ENCODE measurements at regions not wholly inside any gene's neighbourhood (a gene's known extent, or its start where the extent isn't known, plus 50 kb on each side); places are given as distances from the start of the nearest gene placed in this dataset.

- BruUV-seq (replicated peaks), result no TSS peak
Observed at GRCh38 chr18:26631135-26631534, 82.8 kb upstream of the KCTD1 start.

GRCh38 chr18:26630596-26630995, 82.2 kb upstream of the KCTD1 start:
- 47% methylated on average over 4 of the region's 4 CpGs for WGBS (ENCODE audit: low lambda C conversion rate)
- no peak for TF ChIP-seq ZNF883 (CRISPR knock-in tag; IDR thresholded peaks at IDR 0.05; ENCODE audit: not compliant biosample characterization)
- TF ChIP-seq CAMTA2 (CRISPR knock-in tag; IDR thresholded peaks at IDR 0.05; ENCODE audit: borderline replicate concordance), result no peak
- no peak for TF ChIP-seq FOXA3 (CRISPR knock-in tag; IDR thresholded peaks at IDR 0.05)
- no peak for TF ChIP-seq RBAK (CRISPR knock-in tag; IDR thresholded peaks at IDR 0.05)
- TF ChIP-seq ZFP91 (CRISPR knock-in tag; IDR thresholded peaks at IDR 0.05; ENCODE audit: borderline replicate concordance), result no peak
- TF ChIP-seq FOXA1 (IDR thresholded peaks at IDR 0.05), result no peak
- TF ChIP-seq FOXA1 (CRISPR knock-in tag; IDR thresholded peaks at IDR 0.05), result no peak
- TF ChIP-seq SOX5 (CRISPR knock-in tag; IDR thresholded peaks at IDR 0.05; ENCODE audit: borderline replicate concordance), result no peak
- TF ChIP-seq KLF11 (CRISPR knock-in tag; IDR thresholded peaks at IDR 0.05), result no peak
- TF ChIP-seq EP300 (IDR thresholded peaks at IDR 0.05; ENCODE audit: low read depth in 2 of 2, low read length in 2 of 2), result no peak
- no peak for TF ChIP-seq EP300 (CRISPR knock-in tag; IDR thresholded peaks at IDR 0.05; ENCODE audit: borderline replicate concordance)
- no peak for TF ChIP-seq KLF12 (CRISPR knock-in tag; IDR thresholded peaks at IDR 0.05; ENCODE audit: borderline replicate concordance)
- TF ChIP-seq REXO4 (CRISPR knock-in tag; IDR thresholded peaks at IDR 0.05; ENCODE audit: borderline replicate concordance), result no peak
- no peak for TF ChIP-seq ZBTB2 (CRISPR knock-in tag; IDR thresholded peaks at IDR 0.05; ENCODE audit: low read depth)

More at GRCh38 chr18:26631135-26631534, 82.8 kb upstream of the KCTD1 start:
- intact Hi-C loops (cut with micrococcal nuclease; ENCODE audit: unreplicated experiment) (no loop called here), in situ Hi-C loops (cut with HindIII; ENCODE audit: extremely low pct_ligation_motif_present, low pct_unique_long_range_greater_than_20kb) (no loop called here)
- no peaks in the 10 kb centered on the region for H3K4me1 ChIP-seq (ENCODE audit: insufficient read depth, low read length)
- no peaks in the 10 kb centered on the region for H3K9me3 ChIP-seq (ENCODE audit: low read length)
- no peaks in the 10 kb centered on the region for H3K79me2 ChIP-seq (ENCODE audit: insufficient read depth, low read length)
- no peak overlapping the region for H3K9ac ChIP-seq (ENCODE audit: insufficient read depth, low read depth, low read length)
- H2AFZ ChIP-seq (ENCODE audit: low read length), result no peak overlapping the region
- no peak overlapping the region for H3K4me2 ChIP-seq (ENCODE audit: low read depth, low read length)
- ATAC-seq (no peak), FAIRE-seq (no peak), DNase-seq (ENCODE audit: low spot score) (no peak)
- H3K27me3 ChIP-seq (ENCODE audit: control insufficient read depth in 1 of 2, insufficient read depth in 2 of 2, low read length in 2 of 2), result peaks cover 0 to 11% of the 10 kb centered on the region in 2 experiments; a peak in 2 of 5 replicates
- H3K4me3 ChIP-seq (replicated peaks in 1 of 3; ENCODE audit: insufficient read depth in 1 of 3, low read depth in 2 of 3, low read length in 3 of 3), result no peak overlapping the region
- no peak overlapping the region for H3K27ac ChIP-seq (ENCODE audit: extremely low read length, insufficient read depth, low read length)
- H4K20me1 ChIP-seq (ENCODE audit: insufficient read depth, low read length), result no peaks in the 10 kb centered on the region
- ChIA-PET POLR2A (no interaction called here), CTCF (ENCODE audit: low intra/inter-chr PET ratio, low total read pairs) (no interaction called here)
- TF ChIP-seq TAF1 (CRISPR knock-in tag; IDR thresholded peaks at IDR 0.05) (no peak), GATAD1 (CRISPR knock-in tag; IDR thresholded peaks at IDR 0.05) (no peak), ZNF451 (CRISPR knock-in tag; IDR thresholded peaks at IDR 0.05) (no peak), ZNF543 (CRISPR knock-in tag; IDR thresholded peaks at IDR 0.05) (no peak), ZNF713 (CRISPR knock-in tag; IDR thresholded peaks at IDR 0.05) (no peak), ZMYM3 (CRISPR knock-in tag; IDR thresholded peaks at IDR 0.05) (no peak), RELA (CRISPR knock-in tag; IDR thresholded peaks at IDR 0.05) (no peak), ZNF619 (CRISPR knock-in tag; IDR thresholded peaks at IDR 0.05) (no peak)
- H3K36me3 ChIP-seq (replicated peaks in 1 of 2; ENCODE audit: control insufficient read depth in 1 of 2, insufficient read depth in 2 of 2, low read length in 2 of 2), result no peaks in the 10 kb centered on the region
- WGBS (ENCODE audit: low lambda C conversion rate), result 0% methylated on average over 1 of the region's 1 CpG

More at GRCh38 chr18:26630596-26630995, 82.2 kb upstream of the KCTD1 start:
- POLR2A ChIA-PET, result no interaction called here
- no peak overlapping the region for H3K9ac ChIP-seq (ENCODE audit: insufficient read depth, low read depth, low read length)
- DNase-seq (ENCODE audit: low spot score) (no peak), ATAC-seq (no peak), FAIRE-seq (no peak)
- CTCF ChIA-PET (ENCODE audit: low intra/inter-chr PET ratio, low total read pairs), result no interaction called here
- no peaks in the 10 kb centered on the region for H3K79me2 ChIP-seq (ENCODE audit: insufficient read depth, low read length)
- no peaks in the 10 kb centered on the region for H3K36me3 ChIP-seq (replicated peaks in 1 of 2; ENCODE audit: control insufficient read depth in 1 of 2, insufficient read depth in 2 of 2, low read length in 2 of 2)
- no peak overlapping the region for H3K4me2 ChIP-seq (ENCODE audit: low read depth, low read length)
- H3K4me3 ChIP-seq (replicated peaks in 1 of 3; ENCODE audit: insufficient read depth in 1 of 3, low read depth in 2 of 3, low read length in 3 of 3), result no peak overlapping the region
- no peaks in the 10 kb centered on the region for H4K20me1 ChIP-seq (ENCODE audit: insufficient read depth, low read length)
- intact Hi-C loops (cut with micrococcal nuclease; ENCODE audit: unreplicated experiment) (no loop called here), in situ Hi-C loops (cut with HindIII; ENCODE audit: extremely low pct_ligation_motif_present, low pct_unique_long_range_greater_than_20kb) (no loop called here)
- peaks cover 4% of the 10 kb centered on the region; the same call in 1 of the 2 replicates for H3K9me3 ChIP-seq (ENCODE audit: low read length)
- no peaks in the 10 kb centered on the region for H3K4me1 ChIP-seq (ENCODE audit: insufficient read depth, low read length)
- BruUV-seq (replicated peaks), result no TSS peak
- no peak overlapping the region for H2AFZ ChIP-seq (ENCODE audit: low read length)
- peaks cover 0 to 6% of the 10 kb centered on the region in 2 experiments; a peak in 1 of 5 replicates for H3K27me3 ChIP-seq (ENCODE audit: control insufficient read depth in 1 of 2, insufficient read depth in 2 of 2, low read length in 2 of 2)
- no peak overlapping the region for H3K27ac ChIP-seq (ENCODE audit: extremely low read length, insufficient read depth, low read length)
